Adrenal gland (tissue), 9 donors: ENCODE measurements at regions not wholly inside any gene's neighbourhood (a gene's known extent, or its start where the extent isn't known, plus 50 kb on each side); places are given as distances from the start of the nearest gene placed in this dataset.
A peak's percentile ranks its signal among the peaks of the same experiment; 100 is the strongest.

ENCODE experiments used
- DNase-seq, 7 donors: peaks; one replicate each; pipeline ENCODE4 v3.0.0-alpha.2; 2019 to 2020
- H3K27ac ChIP-seq, 5 donors: fragments of 200-600 bp; sonication (generic) in 4 of 5; 1 replicate in 3 of 5; 2 replicates in 2 of 5; pipeline versions ENCODE4 v1.5.1 to v1.8.0; 2016 to 2020; ENCODE audit warnings: mild to moderate bottlenecking in 1 of 5
- H3K27me3 ChIP-seq: fragments of 200-600 bp; 2 replicates; pipeline ENCODE4 v1.8.0; 2021
- H3K36me3 ChIP-seq, 2 donors: fragments of 200-600 bp; replicated peaks in 1 of 2; 1 replicate in 1 of 2; 2 replicates in 1 of 2; pipeline versions ENCODE4 v1.5.1 to v1.8.0; 2018 to 2022
- H3K4me1 ChIP-seq, 2 donors: fragments of 200-600 bp; replicated peaks in 1 of 2; 1 replicate in 1 of 2; 2 replicates in 1 of 2; pipeline versions ENCODE4 v1.5.1 to v1.8.0; 2018 to 2021
- H3K4me3 ChIP-seq, 4 donors: fragments of 200-600 bp; sonication (generic) in 3 of 4; one replicate each; pipeline ENCODE4 v1.5.1; 2016 to 2018
- H3K9me3 ChIP-seq, 3 donors: fragments of 200-600 bp; sonication (generic) in 1 of 3; replicated peaks in 1 of 3; 1 replicate in 2 of 3; 2 replicates in 1 of 3; pipeline versions ENCODE4 v1.5.1 to v1.8.0; 2016 to 2021
- CTCF ChIP-seq, 6 experiments: fragments of 450-650 bp in 4 of 6; fragments of 200-600 bp in 2 of 6; sonication (generic) in 1 of 6; IDR thresholded peaks; 1 replicate in 5 of 6; 2 replicates in 1 of 6; pipeline versions ENCODE4 v1.5.1 to v1.8.0; 2016 to 2021; ENCODE audit warnings: antibody characterized with exemption in 6 of 6, mild to moderate bottlenecking in 2 of 6, moderate library complexity in 1 of 6
- POLR2A ChIP-seq, 2 donors: fragments of 450-650 bp; IDR thresholded peaks; one replicate each; pipeline ENCODE4 v1.6.1; 2017; ENCODE audit warnings: antibody characterized with exemption in 2 of 2, mild to moderate bottlenecking in 2 of 2, moderate library complexity in 1 of 2
- WGBS, 4 donors: extraction: QIAGEN DNeasy Blood & Tissue Kit in 2 of 4; methylation state at CpG; one replicate each; pipeline versions ENCODE4 v1.1.5 to v1.1.7; 2013 to 2017; 5-methylcytosine and 5-hydroxymethylcytosine counted together
- intact Hi-C, 2 donors: fragments of 100-400 bp; cut with DNase I; formaldehyde crosslinking; loops; one replicate each; pipeline versions ENCODE4 v1.14.1 to v1.15.0; 2022 to 2023
- donor health status: healthy with polysubstance abuse.
- donor health status: Bipolar disorder and iron deficiency.
- donor health status: DM: yes; HTN: yes; CAD: no.
- donor health status: DM: no; HTN: no; CAD: no.
- donor health status: DM: no; HTN: no; CAD: no.

- Histone ChIP-seq H3K27me3 (no peaks in the 10 kb centered on the region), H3K36me3 (no peaks in the 10 kb centered on the region), H3K27ac (no peak overlapping the region), H3K4me1 (no peaks in the 10 kb centered on the region), H3K9me3 (no peaks in the 10 kb centered on the region), H3K4me3 (no peak overlapping the region)
- intact Hi-C loops, result no loop called here
- 54 to 83% (median 80%) methylated on average over 1 of the region's 1 CpG for WGBS, 4 donors
- TF ChIP-seq POLR2A (IDR thresholded peaks at IDR 0.05) (no peak), CTCF (IDR thresholded peaks at IDR 0.05) (no peak)
- DNase-seq, result no peak
These were observed 75.5 kb upstream of the MMP2 start for GRCh38 chr16:55403464-55403863.

- no peak overlapping the region for H3K4me3 ChIP-seq
- intact Hi-C loops, result no loop called here
- whole genome bisulfite sequencing, 4 donors, result 63 to 85% (median 77%) methylated on average over 2 of the region's 2 CpGs
- no peak overlapping the region for H3K27ac ChIP-seq
- DNase-seq, result no peak
- no peak for TF ChIP-seq CTCF (IDR thresholded peaks at IDR 0.05)
- H3K4me1 ChIP-seq, result no peaks in the 10 kb centered on the region
- no peaks in the 10 kb centered on the region for H3K9me3 ChIP-seq
- no peaks in the 10 kb centered on the region for H3K36me3 ChIP-seq
- H3K27me3 ChIP-seq, result no peaks in the 10 kb centered on the region
These were observed 72.3 kb upstream of the MMP2 start for GRCh38 chr16:55406651-55407050.

- TF ChIP-seq POLR2A (IDR thresholded peaks at IDR 0.05) (no peak), CTCF (IDR thresholded peaks at IDR 0.05) (no peak)
- 60 to 69% (median 62%) methylated on average over 6 of the region's 6 CpGs for WGBS, 4 donors
- no peaks in the 10 kb centered on the region for H3K9me3 ChIP-seq
- no peak overlapping the region for H3K4me3 ChIP-seq
- no peaks in the 10 kb centered on the region for H3K27me3 ChIP-seq
- no peaks in the 10 kb centered on the region for H3K36me3 ChIP-seq
- no peaks in the 10 kb centered on the region for H3K4me1 ChIP-seq
- H3K27ac ChIP-seq, result no peak overlapping the region
- no peak for DNase-seq
- intact Hi-C loops, result no loop called here
These were observed 70.3 kb upstream of the MMP2 start for GRCh38 chr16:55408661-55409060.

GRCh38 chr16:55411231-55411630, 67.8 kb upstream of the MMP2 start:
- 63 to 70% (median 66%) methylated on average over 3 of the region's 3 CpGs for WGBS, 4 donors
- intact Hi-C loops, result no loop called here
- Histone ChIP-seq H3K27ac (no peak overlapping the region), H3K27me3 (no peaks in the 10 kb centered on the region), H3K9me3 (no peaks in the 10 kb centered on the region), H3K4me3 (no peak overlapping the region), H3K36me3 (no peaks in the 10 kb centered on the region), H3K4me1 (no peaks in the 10 kb centered on the region)
- peak in 1 of 7 donors; percentile 3 for DNase-seq
- TF ChIP-seq POLR2A (IDR thresholded peaks at IDR 0.05) (no peak), CTCF (IDR thresholded peaks at IDR 0.05) (no peak)
